IMR-90 (cell line): ENCODE measurements at regions not wholly inside any gene's neighbourhood (a gene's known extent, or its start where the extent isn't known, plus 50 kb on each side); places are given as distances from the start of the nearest gene placed in this dataset.

Source experiments
- ATAC-seq: fragments of 200-7000 bp; cut with Tn5 transposase; 2 replicates; pipeline ENCODE4 v1.9.1; 2020; ENCODE audit warnings: low read depth, mild to moderate bottlenecking, moderate library complexity
- BruUV-seq: library from RNA; stranded (reverse); fragments of 400-500 nt; replicated peaks from 2 replicates; lab custom pipeline; 2021; lab: Mats Ljungman, UMichigan
- CTCF ChIA-PET: fragments of 300-600 bp; formaldehyde crosslinking; extraction: SDS; loops from one replicate; lab custom pipeline; 2021; ENCODE audit warnings: antibody characterized with exemption; lab: Yijun Ruan, JAX
- POLR2A ChIA-PET: fragments of 300-600 bp; sonication (Branson Sonifier 250); formaldehyde crosslinking; loops from one replicate; lab custom pipeline; 2022; ENCODE audit warnings: antibody characterized with exemption; ENCODE audit not compliant: unreplicated experiment; lab: Charles Lee
- DNase-seq: peaks from one replicate; pipeline ENCODE4 v3.0.0; 2013
- H2AFZ ChIP-seq: replicated peaks from 2 replicates; pipeline ENCODE3; 2013; ENCODE audit warnings: low read length, mild to moderate bottlenecking; ENCODE audit not compliant: poor library complexity
- H2AK5ac ChIP-seq: 2 replicates; pipeline ENCODE4 v1.6.1; 2013; ENCODE audit warnings: low read depth, low read length, inconsistent platforms
- H2AK9ac ChIP-seq: replicated peaks from 2 replicates; pipeline ENCODE3; 2013; ENCODE audit warnings: mild to moderate bottlenecking, low read depth, low read length, moderate library complexity; ENCODE audit not compliant: poor library complexity
- H2BK120ac ChIP-seq: 2 replicates; pipeline ENCODE4 v1.6.1; 2013; ENCODE audit warnings: low read depth, low read length, inconsistent platforms
- H2BK15ac ChIP-seq: 3 replicates; pipeline ENCODE4 v1.6.1; 2013; ENCODE audit warnings: low read depth, low read length, inconsistent platforms
- H2BK20ac ChIP-seq: 2 replicates; pipeline ENCODE4 v1.6.1; 2013; ENCODE audit warnings: low read depth, mild to moderate bottlenecking, inconsistent platforms, low read length, moderate library complexity
- H2BK5ac ChIP-seq: 2 replicates; pipeline ENCODE4 v1.6.1; 2013; ENCODE audit warnings: mild to moderate bottlenecking, low read depth, low read length, inconsistent platforms; ENCODE audit not compliant: poor library complexity, severe bottlenecking
- H3K14ac ChIP-seq: replicated peaks from 2 replicates; pipeline ENCODE4 v1.6.1; 2013; ENCODE audit warnings: low read depth, low read length, inconsistent platforms
- H3K18ac ChIP-seq: 2 replicates; pipeline ENCODE4 v1.6.1; 2013; ENCODE audit warnings: low read depth, low read length, control low read depth
- H3K23ac ChIP-seq: 2 replicates; pipeline ENCODE4 v1.6.1; 2013; ENCODE audit warnings: low read depth, low read length, inconsistent platforms
- H3K27ac ChIP-seq: 2 replicates; pipeline ENCODE4 v1.5.1; 2013; ENCODE audit warnings: mild to moderate bottlenecking, control low read depth, low read length; ENCODE audit not compliant: insufficient read depth
- H3K27me3 ChIP-seq: 2 replicates; pipeline ENCODE4 v1.6.1; 2013; ENCODE audit warnings: low read length; ENCODE audit not compliant: control insufficient read depth, insufficient read depth
- H3K36me3 ChIP-seq: 2 replicates; pipeline ENCODE4 v1.6.1; 2013; ENCODE audit warnings: low read length, mixed read lengths; ENCODE audit not compliant: control insufficient read depth, insufficient read depth
- H3K4ac ChIP-seq: 2 replicates; pipeline ENCODE4 v1.6.1; 2013; ENCODE audit warnings: low read depth, low read length, inconsistent platforms
- H3K4me1 ChIP-seq: 2 replicates; pipeline ENCODE4 v1.6.1; 2013; ENCODE audit warnings: low read length, mixed read lengths; ENCODE audit not compliant: control insufficient read depth, insufficient read depth
- H3K4me2 ChIP-seq: 2 replicates; pipeline ENCODE4 v1.6.1; 2013; ENCODE audit warnings: low read depth, mild to moderate bottlenecking, control low read depth, low read length, moderate library complexity
- H3K4me3 ChIP-seq: 2 replicates; pipeline ENCODE4 v1.5.1; 2013; ENCODE audit warnings: low read depth, mild to moderate bottlenecking, control low read depth, low read length, moderate library complexity; ENCODE audit not compliant: insufficient read depth
- H3K56ac ChIP-seq: 2 replicates; pipeline ENCODE4 v1.6.1; 2013; ENCODE audit warnings: low read length, inconsistent platforms; ENCODE audit not compliant: insufficient read depth; ENCODE audit errors: extremely low read depth
- H3K79me1 ChIP-seq, 2 experiments: 2 replicates each; pipeline ENCODE4 v1.6.1; 2013; ENCODE audit warnings: low read length in 2 of 2, inconsistent platforms in 1 of 2, low read depth in 1 of 2
- H3K9ac ChIP-seq: 2 replicates; pipeline ENCODE4 v1.6.1; 2013; ENCODE audit warnings: low read depth, low read length, control low read depth
- H3K9me1 ChIP-seq: 2 replicates; pipeline ENCODE4 v1.6.1; 2013; ENCODE audit warnings: low read length, inconsistent platforms; ENCODE audit not compliant: insufficient read depth
- H3K9me3 ChIP-seq: 2 replicates; pipeline ENCODE4 v1.6.1; 2013; ENCODE audit warnings: low read length; ENCODE audit not compliant: control insufficient read depth, insufficient read depth
- H4K20me1 ChIP-seq: 2 replicates; pipeline ENCODE4 v1.6.1; 2013; ENCODE audit warnings: low read length, inconsistent platforms; ENCODE audit not compliant: insufficient read depth
- H4K5ac ChIP-seq: 2 replicates; pipeline ENCODE4 v1.6.1; 2013; ENCODE audit warnings: mild to moderate bottlenecking, low read depth, low read length, control low read depth
- H4K8ac ChIP-seq, 2 experiments: 2 replicates each; pipeline ENCODE4 v1.6.1; 2013; ENCODE audit warnings: low read depth in 2 of 2, low read length in 2 of 2, control low read depth in 1 of 2, inconsistent platforms in 1 of 2
- H4K91ac ChIP-seq: 2 replicates; pipeline ENCODE4 v1.6.1; 2013; ENCODE audit warnings: low read depth, low read length, inconsistent platforms; ENCODE audit not compliant: insufficient read depth
- MXI1 ChIP-seq: IDR thresholded peaks from 2 replicates; pipeline ENCODE4 v1.6.1; 2012; ENCODE audit warnings: low read depth, mild to moderate bottlenecking, low read length, moderate library complexity, borderline replicate concordance
- NFE2L2 ChIP-seq: fragments of 150-350 bp; IDR thresholded peaks from 2 replicates; pipeline ENCODE4 v1.6.1; 2016; ENCODE audit warnings: low read depth, mild to moderate bottlenecking, low read length
- RAD21 ChIP-seq: IDR thresholded peaks from 2 replicates; pipeline ENCODE4 v1.6.1; 2012; ENCODE audit warnings: low read length, improper control_type of control experiment
- RCOR1 ChIP-seq: IDR thresholded peaks from 2 replicates; pipeline ENCODE4 v1.6.1; 2012; ENCODE audit warnings: mild to moderate bottlenecking, low read length, improper control_type of control experiment; ENCODE audit not compliant: insufficient replicate concordance
- RFX5 ChIP-seq: IDR thresholded peaks from 2 replicates; pipeline ENCODE4 v1.8.0; 2012; ENCODE audit warnings: low read depth, mild to moderate bottlenecking, low read length, moderate library complexity
- SMC3 ChIP-seq: fragments of 150-350 bp; IDR thresholded peaks from 2 replicates; pipeline ENCODE4 v1.6.1; 2016; ENCODE audit warnings: low read depth, mild to moderate bottlenecking, antibody characterized with exemption, low read length, moderate library complexity
- WGBS, 2 experiments: methylation state at CpG; one replicate each; pipeline versions ENCODE4 v1.1.5 to v1.1.7; 2013; ENCODE audit warnings: missing lambda C conversion rate in 2 of 2; ENCODE audit not compliant: insufficient read length in 1 of 2; ENCODE audit errors: extremely low coverage in 2 of 2; 5-methylcytosine and 5-hydroxymethylcytosine counted together
- dilution Hi-C: fragments of 300-500 bp; cut with HindIII; formaldehyde crosslinking; loops from one replicate; pipeline ENCODE4 v1.14.3; 2018; ENCODE audit warnings: low sequenced_read_pairs; ENCODE audit not compliant: unreplicated experiment
- in situ Hi-C: fragments of 300-500 bp; cut with MboI; formaldehyde crosslinking; loops from 3 replicates; pipeline ENCODE4 v1.14.3; 2019; ENCODE audit warnings: low sequenced_read_pairs, inconsistent platforms, mixed read lengths
- intact Hi-C: fragments of 100-400 bp; cut with micrococcal nuclease; formaldehyde crosslinking; loops from 2 replicates; pipeline ENCODE4 v1.10.0; 2022
- TF ChIP-seq, protein P1 (sequence below): conservative IDR thresholded peaks from 2 replicates; pipeline ENCODE4 v1.5.1; 2012; ENCODE audit warnings: mild to moderate bottlenecking, low read depth, low read length, improper control_type of control experiment
- TF ChIP-seq, protein P2 (sequence below): fragments of 150-350 bp; IDR thresholded peaks from 2 replicates; pipeline ENCODE4 v1.6.1; 2017; ENCODE audit warnings: mild to moderate bottlenecking, antibody characterized with exemption, low read length, low read depth

DNA sequence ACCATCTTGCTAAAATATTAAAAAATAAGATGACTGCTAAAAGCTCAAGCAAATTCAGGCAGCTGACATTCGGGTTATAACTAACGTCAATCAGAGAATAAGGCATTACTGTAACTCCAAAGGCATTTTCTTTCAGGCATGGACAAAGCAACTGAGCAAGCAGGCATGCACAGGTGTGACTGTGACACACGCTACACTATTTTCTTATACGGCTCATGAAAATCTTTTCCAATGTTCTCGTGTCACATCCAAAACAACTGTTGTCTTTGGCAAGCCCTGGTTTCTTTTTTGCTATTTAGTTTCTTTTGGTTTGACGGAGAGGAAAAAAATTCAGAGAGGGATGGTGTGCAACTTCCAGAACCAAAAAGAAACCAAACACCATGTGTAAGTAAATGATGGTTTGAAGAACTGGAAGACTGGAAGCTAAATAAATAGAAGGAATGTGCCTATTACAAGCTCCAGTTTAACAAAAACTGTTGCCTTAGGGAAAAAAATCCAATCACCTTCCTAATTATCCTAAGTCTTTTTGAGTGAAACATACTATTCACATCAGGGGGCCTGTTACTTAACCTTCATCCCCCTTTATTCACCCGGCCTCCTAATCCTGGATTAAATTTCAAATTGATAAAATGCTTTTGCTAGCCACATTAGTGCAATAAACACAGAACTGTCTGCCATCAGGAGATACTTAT lies 277.6 kb downstream of the PSAT1 start (continued):
- TF ChIP-seq SMC3, result no peak

DNA sequence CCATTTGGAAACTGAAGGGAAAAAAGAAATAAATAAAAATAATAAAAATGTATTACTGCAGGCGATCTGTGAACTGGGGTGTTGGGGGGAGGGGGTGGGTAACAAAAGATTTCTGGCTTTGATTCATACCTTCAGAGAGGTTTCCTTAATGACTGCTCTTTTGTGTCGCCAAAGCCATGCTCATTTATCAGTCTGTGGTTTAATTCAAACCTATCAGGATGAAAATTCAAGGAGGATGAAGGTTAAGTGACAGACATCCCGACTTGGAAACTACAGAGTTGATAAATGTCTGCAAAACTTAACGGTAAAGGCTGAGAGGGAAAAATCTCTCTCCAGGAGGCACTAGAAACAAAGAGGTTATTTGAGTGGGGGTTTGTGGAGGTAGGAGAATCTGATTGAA lies 278.2 kb downstream of the PSAT1 start:
- no peak overlapping the region for H2AFZ ChIP-seq
- no peak overlapping the region for H2BK15ac ChIP-seq
- H3K56ac ChIP-seq, result no peak overlapping the region
- no peaks in the 10 kb centered on the region for H4K20me1 ChIP-seq
- DNase-seq (no peak), ATAC-seq (no peak)
- no peak overlapping the region for H3K4me3 ChIP-seq
- no peaks in the 10 kb centered on the region for H3K9me1 ChIP-seq
- intact Hi-C loops, result no loop called here
- no peaks in the 10 kb centered on the region for H3K79me1 ChIP-seq
- no peak overlapping the region for H2AK9ac ChIP-seq
- no peak overlapping the region for H2BK120ac ChIP-seq
- no peak overlapping the region for H3K4ac ChIP-seq
- no peaks in the 10 kb centered on the region for H3K9me3 ChIP-seq
- no peak overlapping the region for H3K9ac ChIP-seq
- peak overlapping the region; percentile 47; the same call in 1 of the 2 replicates for H3K18ac ChIP-seq
- ChIA-PET CTCF (no interaction called here), POLR2A (no interaction called here)
- no TSS peak for BruUV-seq
- dilution Hi-C loops, result no loop called here
- H3K27me3 ChIP-seq, result no peaks in the 10 kb centered on the region; the same call in 1 of the 2 replicates
- H2AK5ac ChIP-seq, result no peak overlapping the region
- H4K5ac ChIP-seq, result no peak overlapping the region
- no peaks in the 10 kb centered on the region for H3K36me3 ChIP-seq
- WGBS, 2 experiments, result no CpG with 5 or more reads among the region's 4 CpGs
- no peak overlapping the region for H3K27ac ChIP-seq
- no peak overlapping the region for H2BK5ac ChIP-seq
- H2BK20ac ChIP-seq, result no peak overlapping the region; the same call in 1 of the 2 replicates
- no peak overlapping the region for H3K4me2 ChIP-seq
- H3K4me1 ChIP-seq, result peaks cover 2% of the 10 kb centered on the region; the same call in 1 of the 2 replicates
- no peak for TF ChIP-seq MXI1
- TF ChIP-seq SMC3, result no peak
- no peak for TF ChIP-seq RCOR1
- no peak for TF ChIP-seq RAD21
- no peak for TF ChIP-seq RFX5
- TF ChIP-seq, protein P1, sequence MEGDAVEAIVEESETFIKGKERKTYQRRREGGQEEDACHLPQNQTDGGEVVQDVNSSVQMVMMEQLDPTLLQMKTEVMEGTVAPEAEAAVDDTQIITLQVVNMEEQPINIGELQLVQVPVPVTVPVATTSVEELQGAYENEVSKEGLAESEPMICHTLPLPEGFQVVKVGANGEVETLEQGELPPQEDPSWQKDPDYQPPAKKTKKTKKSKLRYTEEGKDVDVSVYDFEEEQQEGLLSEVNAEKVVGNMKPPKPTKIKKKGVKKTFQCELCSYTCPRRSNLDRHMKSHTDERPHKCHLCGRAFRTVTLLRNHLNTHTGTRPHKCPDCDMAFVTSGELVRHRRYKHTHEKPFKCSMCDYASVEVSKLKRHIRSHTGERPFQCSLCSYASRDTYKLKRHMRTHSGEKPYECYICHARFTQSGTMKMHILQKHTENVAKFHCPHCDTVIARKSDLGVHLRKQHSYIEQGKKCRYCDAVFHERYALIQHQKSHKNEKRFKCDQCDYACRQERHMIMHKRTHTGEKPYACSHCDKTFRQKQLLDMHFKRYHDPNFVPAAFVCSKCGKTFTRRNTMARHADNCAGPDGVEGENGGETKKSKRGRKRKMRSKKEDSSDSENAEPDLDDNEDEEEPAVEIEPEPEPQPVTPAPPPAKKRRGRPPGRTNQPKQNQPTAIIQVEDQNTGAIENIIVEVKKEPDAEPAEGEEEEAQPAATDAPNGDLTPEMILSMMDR, result no peak
- no peak for TF ChIP-seq NFE2L2
- TF ChIP-seq, protein P2, sequence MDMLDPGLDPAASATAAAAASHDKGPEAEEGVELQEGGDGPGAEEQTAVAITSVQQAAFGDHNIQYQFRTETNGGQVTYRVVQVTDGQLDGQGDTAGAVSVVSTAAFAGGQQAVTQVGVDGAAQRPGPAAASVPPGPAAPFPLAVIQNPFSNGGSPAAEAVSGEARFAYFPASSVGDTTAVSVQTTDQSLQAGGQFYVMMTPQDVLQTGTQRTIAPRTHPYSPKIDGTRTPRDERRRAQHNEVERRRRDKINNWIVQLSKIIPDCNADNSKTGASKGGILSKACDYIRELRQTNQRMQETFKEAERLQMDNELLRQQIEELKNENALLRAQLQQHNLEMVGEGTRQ, result no peak
- H4K91ac ChIP-seq, result no peak overlapping the region
- no peak overlapping the region for H3K14ac ChIP-seq
- no peak overlapping the region for H4K8ac ChIP-seq
- in situ Hi-C loops, result loop anchor here (25.0 kb wide), 1 partner anchor 987 kb away; the partner anchor contains the start of gene TLE4
- no peak overlapping the region for H3K23ac ChIP-seq
